Pancreas (tissue), 10 donors: ENCODE measurements at regions not wholly inside any gene's neighbourhood (a gene's known extent, or its start where the extent isn't known, plus 50 kb on each side); places are given as distances from the start of the nearest gene placed in this dataset.

ENCODE experiments used
- ATAC-seq, 4 donors: fragments of 200-7000 bp; cut with Tn5 transposase; one replicate each; pipeline versions ENCODE4 v1.8.0 to v1.9.1; 2020; ENCODE audit warnings: mild to moderate bottlenecking in 4 of 4, moderate library complexity in 4 of 4
- DNase-seq, 6 donors: peaks; one replicate each; pipeline ENCODE4 v3.0.0-alpha.2; 2020
- FAIRE-seq: peaks from 2 replicates; lab custom pipeline; 2012; peaks lifted over from hg19 to GRCh38; lab: Jason Lieb, UNC
- H3K27ac ChIP-seq, 4 donors: fragments of 200-600 bp; sonication (generic); 1 replicate in 3 of 4; 2 replicates in 1 of 4; pipeline versions ENCODE4 v1.5.0 to v1.8.0; 2020
- H3K27me3 ChIP-seq, 4 donors: fragments of 200-600 bp; one replicate each; pipeline ENCODE4 v1.8.0; 2021
- H3K36me3 ChIP-seq, 3 donors: fragments of 200-600 bp; sonication (generic) in 1 of 3; one replicate each; pipeline versions ENCODE4 v1.5.0 to v1.8.0; 2020 to 2021
- H3K4me1 ChIP-seq, 3 donors: fragments of 200-600 bp; one replicate each; pipeline ENCODE4 v1.8.0; 2021
- H3K4me3 ChIP-seq, 4 donors: fragments of 200-600 bp; sonication (generic) in 2 of 4; one replicate each; pipeline versions ENCODE4 v1.5.0 to v1.8.0; 2020 to 2021
- H3K9me3 ChIP-seq, 4 donors: fragments of 200-600 bp; one replicate each; pipeline ENCODE4 v1.8.0; 2021
- CTCF ChIP-seq, 4 donors: fragments of 200-600 bp; sonication (generic) in 3 of 4; IDR thresholded peaks; one replicate each; pipeline versions ENCODE4 v1.5.0 to v1.8.0; 2021; ENCODE audit warnings: antibody characterized with exemption in 4 of 4
- WGBS, 2 donors: extraction: QIAGEN DNeasy Blood & Tissue Kit; methylation state at CpG; one replicate each; pipeline ENCODE4 v1.1.7; 2013; 5-methylcytosine and 5-hydroxymethylcytosine counted together
- intact Hi-C, 3 donors: fragments of 100-400 bp; cut with DNase I; formaldehyde crosslinking; loops; one replicate each; pipeline versions ENCODE4 v1.11.1 to v1.14.2; 2022
- donor health status: healthy with polysubstance abuse.
- donor health status: DM: no; HTN: no; CAD: no; lungs with moderate emphysema.
- donor health status: DM: no; HTN: no; CAD: no.
- donor health status: control.
- donor health status: control.
- donor health status: Bipolar disorder and iron deficiency.
- donor health status: DM: yes; HTN: yes; CAD: no.
- donor health status: DM: no; HTN: no; CAD: no.
- donor health status: DM: no; HTN: no; CAD: no.
- donor health status: DM: yes; HTN: yes; CAD: no.

GRCh38 chr3:163813935-163814334 lies 1264.4 kb downstream of the SI start:
- FAIRE-seq (no peak), DNase-seq (no peak), ATAC-seq (no peak)
- TF ChIP-seq CTCF (IDR thresholded peaks at IDR 0.05) = no peak
- Histone ChIP-seq H3K27me3 (no peaks in the 10 kb centered on the region), H3K4me1 (no peaks in the 10 kb centered on the region), H3K27ac (no peak overlapping the region), H3K4me3 (no peak overlapping the region), H3K36me3 (no peaks in the 10 kb centered on the region), H3K9me3 (no peaks in the 10 kb centered on the region)
- intact Hi-C loops = no loop called here

GRCh38 chr3:163812006-163812405 lies 1266.3 kb downstream of the SI start:
- Histone ChIP-seq H3K4me3 (no peak overlapping the region), H3K27ac (no peak overlapping the region), H3K36me3 (no peaks in the 10 kb centered on the region), H3K27me3 (no peaks in the 10 kb centered on the region), H3K4me1 (no peaks in the 10 kb centered on the region), H3K9me3 (no peaks in the 10 kb centered on the region)
- ATAC-seq (no peak), FAIRE-seq (no peak), DNase-seq (no peak)
- WGBS, 2 donors = 43 to 50% methylated on average over 3 of the region's 3 CpGs
- intact Hi-C loops = no loop called here
- TF ChIP-seq CTCF (IDR thresholded peaks at IDR 0.05) = no peak

DNA sequence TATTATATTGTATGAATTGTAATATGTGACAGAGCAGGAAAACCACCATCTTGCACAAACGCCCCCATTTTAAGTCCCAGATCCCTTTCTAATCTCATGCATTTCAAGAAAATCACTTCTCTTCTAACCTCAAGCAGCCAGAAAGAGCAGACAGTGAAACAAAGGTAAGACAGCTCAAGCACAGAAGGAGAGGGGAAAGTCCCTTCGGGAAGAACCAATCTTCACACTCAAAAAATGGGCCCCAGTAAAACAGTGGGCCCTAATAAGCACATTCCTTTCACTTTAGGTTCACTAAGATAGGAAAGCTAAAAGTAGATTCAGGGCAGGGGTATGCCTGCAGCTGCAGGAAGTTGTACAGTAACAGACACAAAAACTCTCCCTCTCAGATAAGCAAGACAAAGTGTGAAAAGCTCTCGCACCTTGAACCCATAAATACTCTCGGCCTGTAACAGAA lies 1268.7 kb downstream of the SI start:
- no peaks in the 10 kb centered on the region for H3K27me3 ChIP-seq
- no peak for ATAC-seq
- no peak overlapping the region for H3K27ac ChIP-seq
- no peak for DNase-seq
- 45 to 66% methylated on average over 4 of the region's 4 CpGs for WGBS, 2 donors
- H3K4me3 ChIP-seq = no peak overlapping the region
- FAIRE-seq = no peak
- no peaks in the 10 kb centered on the region for H3K36me3 ChIP-seq
- TF ChIP-seq CTCF (IDR thresholded peaks at IDR 0.05) = no peak
- no peaks in the 10 kb centered on the region for H3K9me3 ChIP-seq
- intact Hi-C loops = no loop called here
- H3K4me1 ChIP-seq = no peaks in the 10 kb centered on the region

- intact Hi-C loops = no loop called here
- no peak for FAIRE-seq
- DNase-seq = no peak
- WGBS, 2 donors = 42 to 63% methylated on average over 2 of the region's 2 CpGs
- Histone ChIP-seq H3K27me3 (no peaks in the 10 kb centered on the region), H3K4me1 (no peaks in the 10 kb centered on the region), H3K27ac (no peak overlapping the region), H3K36me3 (no peaks in the 10 kb centered on the region), H3K4me3 (no peak overlapping the region), H3K9me3 (no peaks in the 10 kb centered on the region)
- no peak for ATAC-seq
- TF ChIP-seq CTCF (IDR thresholded peaks at IDR 0.05) = no peak
Measured at GRCh38 chr3:163786416-163786815, 1291.9 kb downstream of the SI start.

- no peak for TF ChIP-seq CTCF (IDR thresholded peaks at IDR 0.05)
- no peaks in the 10 kb centered on the region for H3K9me3 ChIP-seq
- intact Hi-C loops = no loop called here
- H3K27ac ChIP-seq = no peak overlapping the region
- no peak for DNase-seq
- no peak for FAIRE-seq
- no peaks in the 10 kb centered on the region for H3K4me1 ChIP-seq
- no peak for ATAC-seq
- H3K36me3 ChIP-seq = no peaks in the 10 kb centered on the region
- H3K27me3 ChIP-seq = no peaks in the 10 kb centered on the region
- no peak overlapping the region for H3K4me3 ChIP-seq
Measured at GRCh38 chr3:163785693-163786092, 1292.6 kb downstream of the SI start.
